GM19395 (cell line): ENCODE measurements at regions not wholly inside any gene's neighbourhood (a gene's known extent, or its start where the extent isn't known, plus 50 kb on each side); places are given as distances from the start of the nearest gene placed in this dataset.

Experiments used
- ATAC-seq: cut with Tn5 transposase; IDR thresholded peaks from one replicate; pipeline ENCODE4 v1.9.1; 2021; ENCODE audit warnings: mild to moderate bottlenecking, moderate library complexity; ENCODE audit not compliant: unreplicated experiment

DNA sequence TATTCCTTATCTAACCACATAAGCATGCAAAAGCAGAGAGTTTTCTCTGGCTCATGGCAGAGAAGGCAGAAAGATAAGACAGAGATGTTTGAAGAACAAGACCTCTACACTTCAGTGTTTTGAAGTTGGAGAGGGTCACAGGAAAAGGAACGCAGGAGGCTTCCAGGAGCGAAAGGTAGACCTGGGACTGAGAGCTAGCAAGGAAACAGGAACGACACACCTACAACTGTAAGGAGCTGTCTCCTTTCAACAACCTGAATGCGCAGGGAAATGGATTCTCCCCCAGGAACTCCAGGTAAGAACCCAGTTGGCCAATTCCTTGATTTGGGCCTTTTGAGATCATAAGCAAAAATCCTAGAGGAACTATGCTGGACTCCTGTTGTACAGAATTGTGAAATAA lies 746.6 kb upstream of the DDX18 start:
- no peak for ATAC-seq

DNA sequence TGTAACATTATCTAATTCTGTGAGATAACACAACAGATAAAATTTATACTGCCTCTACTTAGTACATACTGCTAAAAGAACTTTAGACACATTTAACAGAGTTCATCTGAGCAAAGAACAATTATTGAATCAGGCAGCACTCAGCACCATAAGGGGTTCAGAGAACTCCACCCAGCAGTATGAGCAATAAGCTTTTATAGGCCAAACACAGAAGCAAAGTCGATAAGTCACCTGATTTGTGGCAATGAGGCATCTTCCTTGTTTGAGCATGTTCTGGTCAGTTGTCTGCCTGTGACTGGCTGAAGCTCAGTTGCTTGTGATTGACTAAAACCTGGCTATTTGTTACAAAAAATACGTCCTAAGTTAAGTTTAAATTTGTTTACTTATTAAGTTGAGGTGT lies 746.1 kb upstream of the DDX18 start:
- no peak for ATAC-seq

DNA sequence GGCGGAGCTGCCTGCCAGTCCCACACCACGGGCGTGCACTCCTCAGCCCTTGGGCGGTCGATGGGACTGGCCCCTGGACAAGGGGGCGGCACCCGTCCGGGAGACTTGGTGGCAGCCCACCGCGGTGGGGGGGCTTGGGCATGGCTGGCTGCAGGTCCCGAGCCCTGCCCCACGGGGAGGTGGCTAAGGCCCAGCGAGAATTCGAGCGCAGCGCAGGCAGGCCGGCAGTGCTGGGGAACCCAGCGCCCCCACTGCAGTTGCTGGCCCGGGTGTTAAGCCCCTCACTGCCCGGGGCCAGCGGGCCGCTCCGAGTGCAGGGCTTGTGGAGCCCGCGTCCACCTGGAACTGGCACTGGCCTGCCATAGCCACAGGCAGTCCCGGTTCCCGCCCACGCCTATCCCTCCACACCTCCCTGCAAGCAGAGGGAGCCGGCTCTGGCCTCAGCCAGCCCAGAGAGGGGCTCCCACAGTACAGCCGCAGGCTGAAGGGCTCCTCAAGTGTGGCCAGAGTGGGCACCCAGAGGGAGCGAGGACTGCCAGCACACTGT lies 742.9 kb upstream of the DDX18 start:
- no peak for ATAC-seq

DNA sequence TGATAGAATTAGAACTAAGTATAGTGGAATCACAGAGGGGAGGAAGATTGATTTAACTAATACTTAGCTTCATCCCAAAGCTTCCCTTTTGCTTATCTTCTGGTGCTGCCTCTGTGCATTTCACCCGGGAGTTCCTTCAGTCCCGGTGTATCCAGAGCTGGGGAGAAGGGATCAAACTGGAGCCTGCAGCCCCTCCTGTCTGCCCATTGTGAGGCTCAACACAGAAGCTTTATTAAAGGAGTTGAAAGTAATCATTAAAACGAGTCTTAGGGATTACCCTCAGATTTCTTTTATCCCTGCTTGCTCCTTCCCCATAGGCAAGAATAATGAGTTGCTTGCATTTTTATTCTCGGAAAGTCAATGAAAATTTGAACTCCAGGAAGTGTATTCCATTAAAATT lies 739.7 kb upstream of the DDX18 start:
- ATAC-seq = no peak

DNA sequence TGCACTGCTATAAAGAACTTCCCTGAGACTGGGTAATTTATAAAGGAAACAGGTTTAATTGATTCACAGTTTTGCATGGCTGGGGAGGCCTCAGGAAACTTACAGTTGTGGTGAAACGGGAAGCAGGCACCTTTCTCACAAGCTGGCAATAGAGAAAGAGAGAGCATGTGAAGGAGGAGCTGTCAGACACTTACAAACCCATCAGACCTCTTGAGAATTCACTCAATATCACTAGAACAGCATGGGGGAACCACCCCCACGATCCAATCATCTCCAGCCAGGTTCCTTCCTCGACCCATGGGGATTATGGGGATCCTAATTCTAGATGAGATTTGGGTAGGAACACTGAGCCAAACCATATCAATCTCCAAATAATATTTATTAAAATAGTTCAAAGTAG lies 729.2 kb upstream of the DDX18 start:
- no peak for ATAC-seq

DNA sequence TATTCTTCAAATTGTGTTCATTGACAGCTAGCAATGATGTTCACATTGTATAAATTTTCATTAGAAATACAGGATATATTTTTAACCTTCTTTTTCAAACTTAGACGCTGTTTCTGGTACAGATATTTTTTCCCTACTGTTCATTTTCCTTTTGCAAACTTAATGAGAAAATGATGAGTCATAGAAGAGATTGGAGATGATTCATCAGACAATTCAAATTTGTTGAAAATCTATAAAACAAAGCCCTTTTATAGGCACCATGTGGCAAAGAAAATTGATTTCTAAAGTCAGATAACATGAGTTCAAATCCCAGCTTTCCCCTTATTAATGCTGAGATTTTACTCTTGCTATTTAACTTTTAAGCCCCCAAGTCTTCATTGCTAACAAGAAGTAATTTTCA lies 728.8 kb upstream of the DDX18 start:
- no peak for ATAC-seq

DNA sequence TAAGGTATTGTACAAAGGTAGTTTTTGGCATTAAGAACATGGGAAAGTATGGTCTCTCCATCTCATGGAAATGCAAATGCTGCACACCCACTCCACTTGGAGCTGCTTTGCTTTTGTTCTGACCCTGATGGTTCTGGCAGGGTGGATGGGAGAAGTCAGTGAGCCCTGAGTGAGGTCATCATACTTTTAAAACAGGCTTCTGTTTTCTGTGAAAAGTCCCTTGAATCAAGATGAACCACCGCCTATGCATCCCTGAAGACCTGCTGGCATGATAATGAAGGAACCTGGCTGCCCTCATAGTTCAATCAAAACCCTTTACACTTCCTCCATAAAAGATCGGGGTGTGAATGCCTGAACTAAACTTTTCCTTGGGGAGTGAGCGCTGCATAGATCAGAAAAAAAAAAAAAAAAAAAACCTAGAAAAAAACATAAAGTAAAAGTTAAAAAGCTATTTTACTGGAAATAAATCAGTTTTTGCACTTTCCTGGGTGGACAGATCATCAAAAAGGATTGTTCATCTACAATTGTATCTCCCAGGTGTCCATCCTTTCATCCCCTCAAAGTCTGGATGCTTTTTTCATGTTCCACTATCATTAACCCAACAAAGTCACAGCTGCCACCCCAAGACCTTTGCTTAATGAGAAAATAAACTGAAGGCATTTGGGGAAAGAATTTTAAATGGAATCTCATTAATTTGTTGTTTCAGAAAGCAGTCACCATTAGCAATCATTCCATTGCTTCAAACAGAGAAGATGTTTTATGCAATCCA lies 728.1 kb upstream of the DDX18 start:
- ATAC-seq = no peak

DNA sequence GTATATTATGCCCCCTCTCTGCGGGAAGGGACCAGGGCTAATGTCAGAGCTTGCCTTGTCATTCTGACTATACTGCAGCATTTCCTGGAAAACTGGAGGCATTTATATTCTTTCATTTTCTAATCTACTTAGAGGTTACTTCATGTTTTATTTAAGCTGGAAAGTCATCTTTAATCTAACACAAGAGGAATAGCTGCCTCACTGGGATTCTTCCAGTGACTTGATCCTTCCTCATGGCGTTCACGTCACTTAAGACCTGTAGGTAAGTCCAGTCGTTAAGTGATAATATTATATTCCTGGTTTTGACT lies 727.6 kb upstream of the DDX18 start:
- ATAC-seq = no peak

DNA sequence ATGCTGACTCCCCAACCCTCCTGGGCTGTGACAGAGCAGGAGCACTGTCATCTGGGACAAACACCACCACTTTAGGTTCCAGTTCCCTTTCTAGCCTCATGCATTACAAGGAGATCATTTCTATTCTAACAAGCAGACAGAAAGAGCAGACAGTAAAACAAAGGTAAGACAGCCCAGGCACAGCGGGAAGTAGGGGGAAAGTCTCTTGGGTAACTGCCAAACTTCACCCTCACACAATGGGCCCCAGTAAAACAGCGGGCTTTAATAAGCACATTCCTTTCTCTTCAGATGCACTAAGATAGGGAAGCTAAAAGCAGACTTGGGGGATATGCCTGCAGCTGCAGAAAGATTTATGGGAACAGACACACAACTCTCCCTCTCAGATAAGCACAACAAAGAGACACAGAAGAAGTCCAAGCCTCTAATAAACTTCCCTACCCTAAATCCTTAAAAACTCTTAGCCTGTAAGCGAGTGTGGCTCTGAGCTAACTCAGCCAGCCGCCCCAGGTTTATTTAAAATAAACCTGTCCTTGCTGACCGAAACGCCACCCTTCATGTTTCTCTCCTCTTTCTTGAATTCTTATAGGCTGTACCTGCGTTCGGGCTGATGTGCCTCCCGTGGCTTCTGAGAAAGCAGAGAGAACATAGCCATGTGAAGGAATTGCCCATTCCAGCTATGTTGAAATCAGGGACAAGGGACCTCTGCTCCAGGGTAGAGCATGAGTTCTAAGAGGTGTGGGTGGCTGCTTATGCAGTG lies 726.8 kb upstream of the DDX18 start:
- ATAC-seq = no peak

DNA sequence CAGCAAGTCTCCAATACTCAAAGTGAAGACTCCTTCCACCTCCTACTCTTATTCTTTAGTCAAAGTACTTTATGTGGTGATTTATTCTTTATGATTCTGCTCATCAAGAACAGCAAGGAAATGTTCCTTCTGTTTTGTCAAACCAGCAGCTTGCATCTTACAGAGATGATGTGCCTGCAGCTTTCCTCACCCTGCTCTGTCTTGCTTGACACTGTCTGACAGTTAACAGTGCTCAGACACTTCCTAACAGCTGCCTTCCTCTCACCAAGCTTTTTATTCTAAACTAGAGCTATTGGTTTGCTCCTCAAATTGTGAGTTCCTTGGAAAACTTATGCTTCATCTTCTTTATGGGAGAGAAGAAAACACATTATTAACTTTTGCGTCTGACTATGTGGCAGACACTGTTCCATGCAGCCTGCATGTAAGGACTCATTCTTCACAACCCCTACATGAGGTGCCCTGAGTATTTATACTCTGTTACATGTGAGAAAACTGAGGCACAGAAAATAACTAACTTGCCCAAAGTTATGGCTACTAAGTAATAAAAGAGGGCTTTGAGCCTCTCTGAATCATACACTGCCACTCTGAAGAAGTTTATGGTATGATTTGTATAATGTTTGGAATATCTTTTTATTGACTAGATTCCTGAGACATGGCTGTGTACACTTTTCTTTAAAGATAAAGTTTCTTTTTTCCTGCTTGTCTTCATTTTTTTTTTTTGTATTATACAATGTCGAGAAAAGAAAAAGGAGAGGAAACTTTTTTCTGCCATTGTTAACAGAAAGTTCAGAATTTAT lies 723.3 kb upstream of the DDX18 start:
- no peak for ATAC-seq

DNA sequence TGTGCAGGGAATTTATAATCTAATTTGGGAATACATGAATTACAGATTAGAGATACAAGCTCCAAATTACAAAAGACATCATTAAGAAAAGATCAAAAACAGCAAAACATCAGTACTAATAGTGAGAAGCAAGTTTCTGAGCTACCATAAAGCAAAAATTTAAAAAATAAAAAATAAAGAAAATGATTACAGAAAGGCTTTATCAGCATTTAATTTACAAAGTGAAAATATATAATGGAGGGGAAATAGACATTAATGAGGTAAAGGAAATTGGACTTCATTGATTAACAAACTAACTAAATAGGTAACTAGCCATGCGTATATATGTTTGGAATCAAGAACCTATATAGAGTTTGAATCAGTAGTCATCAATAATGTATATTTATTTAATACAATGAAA lies 712.9 kb upstream of the DDX18 start:
- no peak for ATAC-seq

DNA sequence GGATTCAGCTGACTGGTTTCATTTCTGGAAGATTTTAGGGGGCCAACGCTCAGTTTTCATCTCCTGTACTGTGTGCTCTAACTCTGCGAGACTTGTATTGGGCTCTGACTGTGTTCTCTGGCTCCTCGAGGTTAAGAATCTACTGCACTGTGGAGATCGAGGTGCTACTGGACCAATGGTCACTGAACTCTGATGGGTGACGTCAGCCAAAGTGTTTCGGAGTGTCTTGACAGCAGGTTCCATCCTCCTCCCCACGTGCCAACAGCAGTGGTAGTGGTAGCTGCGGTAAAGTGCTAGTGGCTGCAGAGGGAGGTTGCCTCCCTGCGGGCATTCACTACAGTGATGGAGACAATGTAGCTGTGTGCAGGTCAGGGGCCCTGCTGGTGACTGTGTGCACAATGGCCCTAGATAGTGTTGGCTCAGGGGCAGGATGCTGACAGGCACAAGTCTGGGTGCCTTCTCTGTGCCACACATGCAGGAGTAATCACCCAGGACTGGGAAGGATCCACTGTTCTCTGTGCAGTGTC lies 705.7 kb upstream of the DDX18 start:
- no peak for ATAC-seq

DNA sequence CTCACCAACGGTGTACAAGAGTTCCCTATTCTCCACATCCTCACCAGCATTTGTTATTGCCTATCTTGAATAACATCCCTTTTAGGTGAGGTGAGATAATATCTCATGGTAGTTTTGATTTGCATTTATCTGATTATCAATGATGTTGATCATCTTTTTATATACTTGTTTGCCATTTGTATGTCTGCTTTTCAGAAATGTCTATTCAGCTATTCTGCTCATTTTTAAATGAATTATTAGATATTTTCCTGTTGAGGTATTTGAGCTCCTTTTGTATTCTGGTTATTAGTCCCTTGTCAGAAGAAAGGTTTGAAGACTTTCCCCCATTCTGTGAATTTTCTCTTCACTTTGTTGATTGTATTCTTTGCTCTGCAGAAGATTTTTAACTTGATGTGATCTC lies 695.5 kb upstream of the DDX18 start:
- ATAC-seq = no peak

DNA sequence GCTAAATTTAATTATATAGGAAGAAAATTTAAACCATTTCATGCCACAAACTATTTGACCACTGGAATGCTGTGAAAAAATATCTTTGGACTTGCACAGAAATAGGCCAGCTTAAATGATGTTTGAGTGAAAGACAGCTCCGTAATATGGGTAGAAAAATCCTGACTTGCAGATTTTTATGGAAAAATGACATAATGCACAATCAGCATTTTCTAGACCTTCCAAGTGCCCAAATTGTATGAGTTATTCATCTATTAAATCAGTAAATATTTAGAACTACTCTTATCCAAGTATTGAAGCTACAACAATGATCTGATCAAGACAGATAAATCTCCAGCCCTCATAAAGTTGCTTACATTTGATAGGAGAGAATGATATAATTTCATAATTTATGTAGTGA lies 691.1 kb upstream of the DDX18 start:
- ATAC-seq = no peak

DNA sequence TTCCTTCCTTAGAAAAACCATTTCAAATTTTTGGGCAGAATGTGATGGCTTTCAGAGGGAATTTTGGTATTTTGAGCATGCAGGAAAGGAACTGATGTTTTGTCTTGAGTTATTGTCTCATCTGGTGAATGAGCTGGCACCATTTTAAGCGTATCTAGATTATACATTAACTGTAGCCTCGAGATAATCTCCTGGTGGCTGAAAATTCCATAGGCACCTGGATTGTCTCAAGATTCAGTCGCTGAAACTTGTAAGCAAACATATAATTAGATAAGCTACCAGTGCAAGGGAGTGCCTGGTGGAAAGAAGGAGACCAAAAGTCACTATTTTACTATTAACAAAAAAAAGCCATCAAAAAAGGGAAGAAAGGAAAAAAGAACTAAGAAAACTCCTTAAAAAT lies 687.8 kb upstream of the DDX18 start:
- no peak for ATAC-seq

DNA sequence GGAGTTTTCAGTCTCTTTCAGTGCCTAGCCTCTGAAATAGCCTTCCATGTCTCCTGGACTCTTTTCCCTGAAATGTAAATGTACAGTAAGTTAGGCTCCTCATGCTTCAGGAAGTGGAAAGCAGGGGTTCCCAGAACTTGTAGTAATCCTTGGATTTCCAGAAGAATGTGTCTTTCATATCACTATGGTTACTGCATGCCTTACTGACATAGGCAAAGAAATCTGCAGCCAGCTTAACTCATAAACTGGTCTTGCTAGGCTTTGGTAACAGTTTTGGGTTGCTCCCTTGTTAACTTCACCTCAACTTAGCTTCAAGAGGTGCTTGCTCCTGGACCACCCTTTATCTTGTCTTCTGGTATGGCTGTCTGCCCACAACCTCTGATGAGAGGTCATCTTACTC lies 686.8 kb upstream of the DDX18 start:
- ATAC-seq = no peak

DNA sequence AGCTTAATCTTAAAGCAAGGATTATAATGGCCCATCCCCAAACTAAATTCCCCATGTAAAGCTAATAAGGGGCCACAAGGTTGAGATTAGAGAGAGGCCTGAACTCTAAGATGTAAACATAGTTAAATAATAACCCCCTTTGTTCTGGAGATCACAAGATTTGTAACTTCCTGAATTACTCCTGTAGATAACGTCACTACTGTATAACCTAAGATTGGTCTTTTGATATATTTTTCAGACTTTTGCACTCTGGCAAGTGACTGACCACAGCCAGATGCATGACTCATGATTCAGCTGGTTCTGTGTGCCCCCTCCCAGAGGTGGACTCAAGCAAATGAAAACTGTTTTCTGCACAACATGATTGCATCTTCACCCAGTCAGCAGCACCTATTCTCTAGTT lies 686.0 kb upstream of the DDX18 start:
- no peak for ATAC-seq

DNA sequence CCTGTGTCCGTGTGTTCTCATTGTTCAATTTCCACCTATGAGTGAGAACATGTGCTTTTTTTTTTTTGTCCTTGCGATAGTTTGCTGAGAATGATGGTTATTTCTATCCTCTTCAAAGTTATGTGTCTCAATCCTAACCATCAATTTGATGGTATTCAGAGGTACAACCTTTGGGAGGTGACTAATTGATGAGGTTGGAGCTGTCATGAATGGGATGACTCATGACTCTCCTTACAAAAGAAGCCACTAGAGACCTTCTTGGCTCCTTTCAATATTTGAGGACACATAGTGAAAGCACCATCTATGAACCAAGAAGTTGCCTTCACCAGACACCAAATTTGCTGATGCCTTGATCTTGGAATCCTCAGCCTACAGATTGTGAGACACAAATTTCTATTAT lies 677.1 kb upstream of the DDX18 start:
- no peak for ATAC-seq

DNA sequence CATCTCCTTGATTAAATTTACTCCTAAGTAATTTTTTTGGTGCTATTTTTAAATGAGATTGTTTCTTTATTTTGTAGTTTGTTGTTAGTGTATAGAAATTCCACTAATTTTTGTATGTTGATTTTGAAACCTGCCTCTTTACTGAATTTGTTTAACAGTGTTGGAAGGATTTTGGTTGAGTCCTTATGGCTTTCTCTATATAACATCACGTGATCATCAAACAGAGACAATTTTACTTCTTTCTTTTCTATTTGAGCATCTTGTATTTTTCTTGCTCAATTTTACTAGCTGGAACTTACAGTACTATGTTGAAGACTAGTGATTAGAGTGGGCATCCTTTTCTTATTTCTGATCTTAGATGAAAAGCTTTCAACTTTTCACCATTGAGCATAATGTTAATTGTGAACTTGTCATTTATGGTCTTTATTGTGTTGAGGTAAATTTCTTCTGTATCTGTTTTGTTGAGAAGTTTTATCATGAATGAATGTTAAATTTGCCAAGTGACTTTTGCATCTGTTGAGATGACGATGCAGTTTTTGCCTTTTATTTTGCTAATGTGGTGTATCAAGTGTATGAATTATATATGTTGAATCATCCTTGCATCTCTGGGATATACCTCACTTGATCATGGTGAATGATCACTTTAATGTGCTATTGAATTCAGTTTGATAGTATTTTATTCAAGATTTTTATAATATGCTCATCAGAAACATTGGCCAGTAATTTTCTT lies 645.3 kb upstream of the DDX18 start:
- ATAC-seq = no peak

DNA sequence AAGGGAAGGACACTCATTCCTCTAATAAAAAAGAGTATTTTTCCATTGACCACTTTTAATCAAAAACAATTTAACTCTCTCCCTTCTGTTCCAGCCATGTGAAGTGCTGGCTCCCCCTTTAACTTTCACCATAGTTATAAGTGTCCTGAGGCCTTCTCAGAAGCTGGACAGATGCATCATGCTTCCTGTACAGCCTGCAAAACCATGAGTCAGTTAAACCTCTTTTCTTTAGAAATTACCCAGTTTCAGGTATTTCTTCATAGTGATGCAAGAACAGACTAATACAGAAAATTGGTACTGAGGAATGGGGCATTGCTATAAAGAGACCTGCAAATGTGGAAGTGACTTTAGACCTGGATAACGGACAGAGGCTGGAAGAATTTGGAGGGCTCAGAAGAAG lies 643.6 kb upstream of the DDX18 start:
- ATAC-seq = no peak

DNA sequence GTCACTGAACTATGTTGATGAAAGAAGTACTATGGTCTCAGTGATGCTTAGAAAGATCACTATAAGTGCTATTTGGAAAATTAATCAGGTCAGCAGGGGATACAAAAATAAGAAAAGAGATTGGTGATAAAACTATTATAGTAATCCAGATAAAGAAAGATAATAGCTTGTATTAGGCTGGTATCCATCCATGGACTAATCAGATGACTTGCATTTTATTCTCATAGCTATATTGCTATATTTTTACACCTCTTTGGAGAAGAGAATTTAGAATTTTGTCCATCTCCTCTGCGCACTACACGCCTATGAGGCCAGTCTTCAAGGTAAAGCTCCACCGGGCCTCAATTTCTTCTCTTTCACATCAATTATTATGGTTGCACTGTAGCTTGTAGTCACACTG lies 635.1 kb upstream of the DDX18 start:
- no peak for ATAC-seq
